ENCODE measurements at regions not wholly inside any gene's neighbourhood (a gene's known extent, or its start where the extent isn't known, plus 50 kb on each side); places are given as distances from the start of the nearest gene placed in this dataset.

DNA sequence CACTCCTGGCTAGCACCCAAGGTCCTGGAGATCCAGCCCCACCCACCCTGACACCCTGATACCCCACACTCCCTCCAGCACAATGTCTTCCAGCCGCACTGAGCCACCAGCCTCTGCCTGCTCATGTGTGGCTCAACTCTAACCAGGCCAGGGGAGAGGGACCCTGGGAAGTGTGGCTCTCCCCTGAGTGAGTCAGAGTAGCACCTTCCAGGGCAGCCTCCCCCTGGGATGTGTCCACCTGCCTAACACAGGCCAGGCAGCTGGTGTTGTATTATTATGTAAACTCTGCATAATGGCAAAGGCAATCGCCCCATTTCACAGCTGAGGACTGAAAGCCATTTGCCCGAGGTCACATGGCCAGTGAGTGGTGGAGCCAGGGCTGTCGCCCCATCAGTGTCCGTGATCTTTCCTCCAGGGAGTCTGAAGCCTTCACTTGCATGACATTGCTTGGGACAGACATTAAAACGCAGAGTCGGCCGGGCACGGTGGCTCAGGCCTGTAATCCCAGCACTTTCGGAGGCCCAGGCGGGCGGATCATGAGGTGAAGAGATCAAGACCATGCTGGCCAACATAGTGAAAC is 84.2 kb upstream of the FOXF1 start:
- no peak for DNase-seq (ENCODE audit: low read depth)
- TF ChIP-seq CTCF (IDR thresholded peaks at IDR 0.05; ENCODE audit: low read depth, low read length, missing control alignments), result no peak
- no peak overlapping the region for H3K4me3 ChIP-seq (ENCODE audit: low read depth, low read length)

GRCh38 chr16:86427433-86427851 is 82.9 kb upstream of the FOXF1 start:
- no peak overlapping the region for H3K4me3 ChIP-seq (ENCODE audit: low read depth, low read length)
- DNase-seq (ENCODE audit: low read depth), result no peak
- no peak for TF ChIP-seq CTCF (IDR thresholded peaks at IDR 0.05; ENCODE audit: low read depth, low read length, missing control alignments)

- H3K4me3 ChIP-seq (ENCODE audit: low read depth, low read length), result no peak overlapping the region
- no peak for TF ChIP-seq CTCF (IDR thresholded peaks at IDR 0.05; ENCODE audit: low read depth, low read length, missing control alignments)
- no peak for DNase-seq (ENCODE audit: low read depth)
Measured at GRCh38 chr16:86428729-86429517, 81.4 kb upstream of the FOXF1 start.

- no peak for DNase-seq (ENCODE audit: low read depth)
- TF ChIP-seq CTCF (IDR thresholded peaks at IDR 0.05; ENCODE audit: low read depth, low read length, missing control alignments), result no peak
- no peak overlapping the region for H3K4me3 ChIP-seq (ENCODE audit: low read depth, low read length)
Measured at GRCh38 chr16:86429663-86430062, 80.7 kb upstream of the FOXF1 start.

DNA sequence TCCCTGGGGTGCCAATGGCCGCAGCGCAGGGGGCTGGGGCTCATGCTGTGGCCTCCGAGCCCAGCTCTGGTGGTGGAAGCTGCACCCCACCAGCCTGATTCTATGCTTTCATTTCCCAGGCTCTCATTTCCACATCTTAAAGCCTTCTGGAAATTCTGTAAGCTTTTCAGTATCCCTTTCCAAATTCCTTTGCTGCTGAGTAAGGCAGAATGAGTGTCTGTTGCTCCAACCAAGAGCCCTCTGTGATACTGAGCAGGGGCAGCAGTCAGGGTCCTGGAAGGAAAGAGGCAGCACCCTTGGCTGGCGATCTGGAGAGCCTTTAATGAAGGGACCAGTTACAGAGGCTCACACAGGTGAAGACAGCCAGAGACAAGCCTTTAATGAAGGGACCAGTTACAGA is 79.5 kb upstream of the FOXF1 start:
- no peak for TF ChIP-seq CTCF (IDR thresholded peaks at IDR 0.05; ENCODE audit: low read depth, low read length, missing control alignments)
- H3K4me3 ChIP-seq (ENCODE audit: low read depth, low read length), result no peak overlapping the region
- DNase-seq (ENCODE audit: low read depth), result no peak

DNA sequence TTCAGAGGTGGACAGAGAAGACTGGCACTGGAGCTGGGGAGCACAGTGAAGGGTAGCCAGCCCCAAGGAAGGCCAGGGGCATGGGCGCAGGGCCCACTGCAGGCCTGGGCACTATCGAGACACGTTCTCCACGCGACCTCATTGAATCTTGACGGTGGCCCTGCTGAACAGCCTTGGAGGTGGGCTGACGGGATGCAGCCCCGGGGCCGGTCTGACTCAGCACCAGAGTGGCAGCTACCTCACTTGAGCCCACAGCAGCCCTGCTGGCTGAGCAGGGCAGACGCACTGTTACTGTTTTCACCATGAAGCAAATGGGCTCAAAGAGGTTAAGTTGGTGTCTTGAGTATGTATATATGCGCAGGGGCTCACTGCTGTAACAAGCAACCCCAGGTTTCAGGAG is 78.8 kb upstream of the FOXF1 start:
- TF ChIP-seq CTCF (IDR thresholded peaks at IDR 0.05; ENCODE audit: low read depth, low read length, missing control alignments), result no peak
- no peak overlapping the region for H3K4me3 ChIP-seq (ENCODE audit: low read depth, low read length)
- DNase-seq (ENCODE audit: low read depth), result no peak

DNA sequence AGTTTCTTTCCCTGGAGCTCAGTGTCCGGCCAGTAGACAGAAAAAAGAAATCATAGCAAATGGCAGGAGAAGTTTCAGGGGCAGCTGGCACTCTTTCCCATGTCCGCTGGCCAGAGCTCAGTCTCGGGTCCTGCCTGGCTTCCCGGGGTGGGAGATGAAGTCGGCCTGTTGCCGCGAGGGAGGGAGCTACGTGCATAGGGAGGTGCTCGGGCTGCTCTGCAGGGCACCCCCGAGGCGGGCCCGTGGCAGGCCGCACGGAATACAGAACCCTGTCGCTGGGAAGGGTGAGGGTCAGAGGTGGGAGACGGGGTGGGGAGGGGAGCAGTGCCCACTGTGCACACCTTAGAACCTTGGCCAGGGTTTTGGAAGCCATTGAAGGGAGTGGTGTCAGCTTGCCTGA is 78.3 kb upstream of the FOXF1 start:
- no peak for TF ChIP-seq CTCF (IDR thresholded peaks at IDR 0.05; ENCODE audit: low read depth, low read length, missing control alignments)
- no peak overlapping the region for H3K4me3 ChIP-seq (ENCODE audit: low read depth, low read length)
- DNase-seq (ENCODE audit: low read depth), result no peak

Measured in GM12864 (cell line).